Left ventricle myocardium superior (tissue), 1 donor: ENCODE measurements at regions not wholly inside any gene's neighbourhood (a gene's known extent, or its start where the extent isn't known, plus 50 kb on each side); places are given as distances from the start of the nearest gene placed in this dataset.
"Not testable (repeated sequence)": the region's sequence is repeated elsewhere in the genome, so short reads cannot be mapped to it uniquely, and the experiment has no call there.

Experiments used
- ATAC-seq: fragments of 200-7000 bp; cut with Tn5 transposase; one replicate; pipeline ENCODE4 v1.9.1; 2020; ENCODE audit warnings: mild to moderate bottlenecking, moderate library complexity
- DNase-seq: peaks from one replicate; pipeline ENCODE4 v3.0.0-alpha.2; 2020
- intact Hi-C: fragments of 100-400 bp; cut with micrococcal nuclease; formaldehyde crosslinking; loops from one replicate; pipeline ENCODE4 v1.11.0; 2022
- donor health status: DM: no; HTN: yes; CAD: no; lungs with severe emphysema.

DNA sequence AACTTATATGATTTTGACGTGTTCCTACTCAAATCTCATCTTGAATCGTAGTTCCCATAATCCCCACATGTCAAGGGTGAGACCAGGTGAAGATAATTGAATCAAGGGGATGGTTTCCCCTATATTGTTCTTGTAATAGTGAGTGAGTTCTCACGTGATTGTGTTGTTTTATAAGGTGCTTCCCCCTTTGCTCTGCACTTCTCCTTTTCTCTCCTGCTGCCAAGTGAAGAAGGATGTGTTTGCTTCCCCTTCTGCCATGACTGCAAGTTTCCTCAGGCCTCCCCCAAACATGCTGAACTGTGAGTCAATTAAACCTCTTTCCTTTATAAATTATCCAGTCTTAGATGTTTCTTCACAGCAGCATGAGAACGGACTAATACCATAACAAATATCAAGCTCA lies 83.2 kb downstream of the MANEA start:
- DNase-seq (no peak), ATAC-seq (no peak)
- intact Hi-C loops: no loop called here

GRCh38 chr6:95670011-95670463 lies 92.7 kb downstream of the MANEA start:
- no peak for ATAC-seq
- intact Hi-C loops: no loop called here
- DNase-seq: no peak

DNA sequence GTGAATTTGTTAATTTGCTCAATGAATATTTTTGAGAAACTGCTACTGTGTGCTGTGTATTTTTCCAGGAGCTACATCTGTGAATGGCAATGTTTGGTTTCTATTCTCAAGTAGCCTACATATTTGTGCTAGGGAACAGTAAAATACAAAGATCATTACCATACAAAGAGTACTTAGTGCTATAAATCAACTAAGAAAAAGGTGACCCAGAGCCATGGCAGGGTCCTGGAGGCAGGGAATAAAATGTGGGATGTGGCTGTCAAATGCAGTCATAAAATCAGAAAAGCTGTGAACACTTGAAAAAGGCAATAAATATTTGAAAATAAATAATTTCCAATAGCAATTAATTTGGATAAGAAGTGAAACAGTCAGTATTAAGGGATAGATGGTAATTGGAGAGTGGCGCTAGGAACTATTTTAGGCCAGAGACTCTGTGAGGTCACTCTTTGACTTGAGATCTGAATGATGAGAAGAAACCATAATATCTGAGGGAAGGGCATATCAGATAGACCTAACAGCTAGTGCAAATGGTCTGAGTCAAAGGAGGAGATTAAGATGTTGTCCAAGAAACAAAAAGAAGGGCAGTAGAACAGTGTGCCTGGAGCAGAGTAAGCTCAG lies 98.8 kb downstream of the MANEA start:
- no peak for ATAC-seq
- DNase-seq: no peak
- intact Hi-C loops: no loop called here

DNA sequence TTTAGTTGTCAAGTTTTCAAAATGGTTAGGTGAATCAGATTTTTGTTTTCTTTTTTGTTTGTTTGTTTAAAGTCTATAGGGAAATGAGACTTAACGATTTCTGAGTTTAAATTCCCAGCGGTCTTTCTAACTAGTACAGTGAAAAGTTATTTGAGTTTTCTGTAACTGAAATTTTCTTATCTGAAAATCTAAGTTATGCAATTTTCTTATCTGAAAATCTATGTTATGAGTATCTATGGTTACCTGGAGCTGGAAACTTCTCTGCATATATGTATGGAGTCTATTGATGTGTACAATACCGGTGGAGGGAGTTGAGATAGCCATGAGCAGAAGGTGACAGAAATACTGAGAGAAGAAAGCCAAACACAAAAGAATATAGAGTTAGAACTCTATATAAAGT lies 102.6 kb downstream of the MANEA start:
- DNase-seq: no peak
- intact Hi-C loops: no loop called here

DNA sequence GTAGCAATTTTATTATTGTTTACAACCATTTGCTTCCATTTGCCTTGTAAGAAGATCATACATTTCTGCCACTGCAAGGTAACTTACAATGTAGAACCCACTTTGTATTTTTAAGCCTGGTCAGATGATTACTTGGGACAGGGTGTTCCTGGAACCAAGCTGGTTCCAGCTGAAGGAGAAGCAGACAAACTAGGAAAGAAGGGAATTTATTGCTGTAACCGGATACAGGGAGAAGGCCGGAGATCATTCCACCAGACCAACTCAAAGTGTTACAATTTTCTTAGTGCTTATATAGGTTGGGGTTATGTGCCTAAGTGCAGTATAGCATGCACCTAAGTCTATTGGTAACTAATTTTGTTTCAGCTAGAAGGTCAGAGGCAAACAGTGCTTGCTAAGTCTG lies 104.4 kb downstream of the MANEA start:
- DNase-seq (no peak), ATAC-seq (peak; percentile 22)
- intact Hi-C loops: no loop called here

More for the DNA sequence above, 102.6 kb downstream of the MANEA start:
- ATAC-seq: no peak

DNA sequence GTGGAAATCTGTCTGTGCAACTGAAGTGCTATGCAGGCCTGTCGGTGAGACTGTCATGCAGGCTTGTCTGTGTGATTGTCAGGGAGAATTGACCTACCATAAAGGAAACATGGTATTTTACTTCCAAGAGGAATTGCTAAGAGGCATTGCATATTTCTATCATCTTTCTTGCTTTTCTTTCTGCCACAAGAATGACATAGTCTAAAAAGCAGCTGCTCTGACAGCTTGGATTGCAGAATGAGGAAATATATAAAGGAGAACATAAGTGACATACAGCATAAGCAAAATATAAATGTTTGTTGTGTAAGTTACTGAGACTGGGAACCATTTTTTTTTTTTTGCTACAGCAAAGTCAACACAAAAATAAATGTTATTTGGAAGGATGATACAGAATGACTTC lies 105.1 kb downstream of the MANEA start:
- no peak for DNase-seq
- intact Hi-C loops: no loop called here
- no peak for ATAC-seq

- intact Hi-C loops: no loop called here
- no peak for ATAC-seq
- no peak for DNase-seq
Measured at GRCh38 chr6:95685822-95686221, 108.5 kb downstream of the MANEA start.

- ATAC-seq (no peak), DNase-seq (no peak)
- intact Hi-C loops: no loop called here
Measured at GRCh38 chr6:95686272-95686671, 108.9 kb downstream of the MANEA start.

- DNase-seq (no peak), ATAC-seq (no peak)
- intact Hi-C loops: no loop called here
Measured at GRCh38 chr6:95686895-95687294, 109.6 kb downstream of the MANEA start.

DNA sequence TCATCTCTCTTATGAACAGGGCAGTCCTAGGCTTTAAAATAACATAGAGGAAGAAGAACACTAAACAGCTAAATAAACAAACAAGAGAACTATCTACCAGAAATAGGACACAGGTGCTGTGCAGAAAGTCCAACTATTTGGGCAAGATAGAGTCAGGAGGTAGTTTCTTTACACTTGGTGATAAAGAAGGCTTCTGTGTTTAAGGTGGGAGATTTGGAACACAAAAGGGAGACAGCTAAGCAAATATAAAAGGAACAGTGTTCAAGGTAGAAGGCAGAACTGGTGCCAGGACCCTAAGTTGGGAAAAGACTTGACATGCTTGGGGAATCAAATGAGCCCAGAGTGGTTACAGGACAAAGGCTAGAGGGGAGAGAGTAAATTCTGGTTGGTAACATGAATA lies 110.5 kb downstream of the MANEA start:
- intact Hi-C loops: no loop called here
- ATAC-seq (no peak), DNase-seq (no peak)

- intact Hi-C loops: no loop called here
- ATAC-seq (no peak), DNase-seq (no peak)
Measured at GRCh38 chr6:95690328-95690727, 113.0 kb downstream of the MANEA start.

DNA sequence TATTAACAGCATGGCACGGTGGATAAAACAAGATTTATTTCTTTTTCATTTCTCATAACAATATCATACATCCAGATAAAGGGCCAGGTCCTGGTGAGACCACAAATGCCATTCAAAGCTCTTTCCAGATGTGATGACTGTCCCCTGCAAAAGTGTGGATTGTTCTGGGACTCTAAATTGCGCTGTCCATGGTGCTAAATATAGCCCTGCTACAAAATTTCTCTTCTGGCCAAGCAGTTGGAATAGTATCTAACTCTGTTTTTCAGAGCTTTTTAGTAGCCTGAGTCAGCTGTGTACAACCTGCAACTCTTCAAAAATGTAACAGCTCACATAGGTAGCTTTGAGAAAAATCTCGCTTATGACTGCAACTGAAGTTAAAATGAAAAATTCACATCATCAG lies 115.8 kb downstream of the MANEA start:
- intact Hi-C loops: no loop called here

GRCh38 chr6:95698271-95698670 lies 120.9 kb downstream of the MANEA start:
- ATAC-seq (no peak), DNase-seq (no peak)
- intact Hi-C loops: no loop called here

More for the DNA sequence above, 115.8 kb downstream of the MANEA start:
- DNase-seq: no peak
- ATAC-seq: no peak

DNA sequence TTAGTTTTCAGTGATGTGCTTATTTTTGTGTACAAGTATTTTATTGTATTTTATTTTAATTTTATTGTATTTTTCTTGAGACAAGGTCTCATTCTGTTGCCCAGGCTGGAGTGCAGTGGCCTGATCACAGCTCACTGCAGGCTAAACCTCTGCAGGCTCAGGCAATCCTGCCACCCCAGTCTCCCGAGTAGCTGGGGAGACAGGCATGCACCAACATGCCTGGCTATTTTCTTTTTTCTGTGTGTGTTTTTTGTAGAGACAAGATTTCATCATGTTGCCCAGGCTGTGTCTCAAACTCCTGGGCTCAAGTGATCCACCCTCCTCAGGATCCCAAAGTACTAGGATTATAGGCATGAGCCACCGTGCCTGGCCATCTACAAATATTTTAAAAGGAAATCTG lies 146.3 kb downstream of the MANEA start:
- DNase-seq: no peak
- intact Hi-C loops: no loop called here
- no peak for ATAC-seq

- DNase-seq (no peak), ATAC-seq (no peak)
- intact Hi-C loops: no loop called here
Measured at GRCh38 chr6:95725344-95725743, 148.0 kb downstream of the MANEA start.

- intact Hi-C loops: no loop called here
- DNase-seq (no peak), ATAC-seq (no peak)
Measured at GRCh38 chr6:95740157-95740556, 162.8 kb downstream of the MANEA start.

DNA sequence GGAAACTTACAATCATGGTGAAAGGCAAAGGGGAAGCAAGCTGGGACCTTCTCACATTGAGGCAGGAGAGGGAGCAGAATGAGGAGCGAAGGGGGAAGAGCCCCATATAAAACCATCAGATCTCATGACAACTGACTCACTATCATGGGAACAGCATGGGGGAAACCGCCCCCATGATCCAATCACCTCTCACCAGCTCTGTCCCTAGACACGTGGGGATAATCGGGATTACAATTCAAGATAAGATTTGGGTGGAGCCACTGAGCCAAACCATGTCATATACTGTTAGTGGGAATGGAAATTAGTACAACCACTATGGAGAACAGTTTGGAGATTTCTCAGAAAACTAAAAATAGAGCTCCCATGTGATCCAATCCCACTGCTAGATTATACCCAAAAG lies 163.7 kb downstream of the MANEA start:
- intact Hi-C loops: no loop called here
- ATAC-seq (no peak), DNase-seq (no peak)

DNA sequence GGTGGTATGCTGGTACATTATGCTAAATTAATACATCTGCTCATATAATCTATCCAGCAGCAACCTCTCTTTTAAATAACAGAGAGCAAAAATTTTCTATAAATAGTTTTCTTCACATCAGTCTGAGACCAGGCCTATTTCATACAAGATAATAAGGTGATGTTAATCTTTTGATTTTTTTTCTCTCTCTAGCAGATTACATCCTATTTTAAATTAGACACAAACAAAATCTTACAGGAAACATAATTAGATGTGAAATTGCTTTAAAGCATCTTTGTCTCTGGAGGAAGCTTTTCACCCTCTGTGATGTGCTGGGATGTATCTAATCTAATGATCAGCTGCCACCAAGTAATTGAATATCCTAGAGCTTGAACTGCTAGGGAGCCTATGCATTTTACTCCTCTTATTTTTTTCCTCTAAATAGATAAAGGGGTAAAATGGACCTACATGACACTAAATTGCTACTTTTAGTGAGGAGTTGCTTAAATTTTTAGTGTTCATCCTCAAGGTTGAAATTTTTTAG lies 165.5 kb downstream of the MANEA start:
- DNase-seq (no peak), ATAC-seq (no peak)
- intact Hi-C loops: no loop called here

- no peak for DNase-seq
- no peak for ATAC-seq
- intact Hi-C loops: no loop called here
Measured at GRCh38 chr6:95743591-95743990, 166.3 kb downstream of the MANEA start.

GRCh38 chr6:95758236-95759069 lies 181.1 kb downstream of the MANEA start:
- intact Hi-C loops, ATAC-seq, DNase-seq: not testable (repeated sequence)
